HL-60 (cell line): ENCODE measurements at regions not wholly inside any gene's neighbourhood (a gene's known extent, or its start where the extent isn't known, plus 50 kb on each side); places are given as distances from the start of the nearest gene placed in this dataset.

Source experiments
- CTCF ChIP-seq: IDR thresholded peaks from one replicate; pipeline ENCODE4 v1.5.1; 2011; ENCODE audit warnings: low read length, control low read depth, inconsistent platforms; ENCODE audit not compliant: insufficient read depth
- POLR2AphosphoS5 ChIP-seq: IDR thresholded peaks from 2 replicates; pipeline ENCODE4 v1.6.1; 2012; ENCODE audit warnings: low read depth
- REST ChIP-seq: IDR thresholded peaks from 2 replicates; pipeline ENCODE4 v1.6.1; 2012; ENCODE audit warnings: low read depth; ENCODE audit not compliant: insufficient replicate concordance

GRCh38 chr1:229098361-229098760, 172.6 kb upstream of the RAB4A start:
- TF ChIP-seq REST (peak; percentile 60), CTCF (no peak), POLR2AphosphoS5 (no peak)
